ENCODE measurements at regions not wholly inside any gene's neighbourhood (a gene's known extent, or its start where the extent isn't known, plus 50 kb on each side); places are given as distances from the start of the nearest gene placed in this dataset.

- Mint-ChIP-seq H3K36me3 (no peaks in the 10 kb centered on the region), H3K4me3 (no peak overlapping the region), H3K27me3 (no peaks in the 10 kb centered on the region), H3K9me3 (no peaks in the 10 kb centered on the region), H3K27ac (no peak overlapping the region), H3K4me1 (ENCODE audit: unreplicated experiment) (peaks cover 6% of the 10 kb centered on the region)
- no peak for DNase-seq (ENCODE audit: extremely low spot score, unreplicated experiment)
- no peak for TF ChIP-seq CTCF (conservative IDR thresholded peaks at IDR 0.05)
Measured at GRCh38 chr4:120227554-120227953, 160.9 kb upstream of the MAD2L1 start.

- Mint-ChIP-seq H3K27ac (no peak overlapping the region), H3K4me1 (ENCODE audit: unreplicated experiment) (peaks cover 6% of the 10 kb centered on the region), H3K36me3 (no peaks in the 10 kb centered on the region), H3K27me3 (no peaks in the 10 kb centered on the region), H3K9me3 (peaks cover under 1% of the 10 kb centered on the region), H3K4me3 (no peak overlapping the region)
- no peak for DNase-seq (ENCODE audit: extremely low spot score, unreplicated experiment)
- TF ChIP-seq CTCF (conservative IDR thresholded peaks at IDR 0.05), result no peak
Measured at GRCh38 chr4:120225527-120225926, 158.9 kb upstream of the MAD2L1 start.

GRCh38 chr4:120218981-120219380 is 152.3 kb upstream of the MAD2L1 start:
- peaks cover 14% of the 10 kb centered on the region for H3K9me3 Mint-ChIP-seq
- no peak for TF ChIP-seq CTCF (conservative IDR thresholded peaks at IDR 0.05)
- no peak overlapping the region for H3K4me3 Mint-ChIP-seq
- no peaks in the 10 kb centered on the region for H3K36me3 Mint-ChIP-seq
- H3K4me1 Mint-ChIP-seq (ENCODE audit: unreplicated experiment), result peaks cover 4% of the 10 kb centered on the region
- H3K27me3 Mint-ChIP-seq, result no peaks in the 10 kb centered on the region
- no peak overlapping the region for H3K27ac Mint-ChIP-seq
- DNase-seq (ENCODE audit: extremely low spot score, unreplicated experiment), result no peak

- H3K9me3 Mint-ChIP-seq, result peaks cover 12% of the 10 kb centered on the region
- H3K27ac Mint-ChIP-seq, result no peak overlapping the region
- no peaks in the 10 kb centered on the region for H3K36me3 Mint-ChIP-seq
- TF ChIP-seq CTCF (conservative IDR thresholded peaks at IDR 0.05), result no peak
- no peak for DNase-seq (ENCODE audit: extremely low spot score, unreplicated experiment)
- H3K4me1 Mint-ChIP-seq (ENCODE audit: unreplicated experiment), result peaks cover 4% of the 10 kb centered on the region
- no peak overlapping the region for H3K4me3 Mint-ChIP-seq
- H3K27me3 Mint-ChIP-seq, result no peaks in the 10 kb centered on the region
Measured at GRCh38 chr4:120215350-120215749, 148.7 kb upstream of the MAD2L1 start.

GRCh38 chr4:120211408-120212015 is 144.9 kb upstream of the MAD2L1 start:
- Mint-ChIP-seq H3K9me3 (peaks cover 5% of the 10 kb centered on the region), H3K27me3 (no peaks in the 10 kb centered on the region), H3K4me3 (no peak overlapping the region), H3K36me3 (no peaks in the 10 kb centered on the region), H3K27ac (no peak overlapping the region), H3K4me1 (ENCODE audit: unreplicated experiment) (peaks cover 4% of the 10 kb centered on the region)
- no peak for TF ChIP-seq CTCF (conservative IDR thresholded peaks at IDR 0.05)
- DNase-seq (ENCODE audit: extremely low spot score, unreplicated experiment), result no peak

- Mint-ChIP-seq H3K27ac (no peak overlapping the region), H3K36me3 (no peaks in the 10 kb centered on the region), H3K4me1 (ENCODE audit: unreplicated experiment) (no peaks in the 10 kb centered on the region), H3K27me3 (no peaks in the 10 kb centered on the region), H3K9me3 (peaks cover 5% of the 10 kb centered on the region), H3K4me3 (no peak overlapping the region)
- DNase-seq (ENCODE audit: extremely low spot score, unreplicated experiment), result no peak
- no peak for TF ChIP-seq CTCF (conservative IDR thresholded peaks at IDR 0.05)
Measured at GRCh38 chr4:120209706-120210105, 143.1 kb upstream of the MAD2L1 start.
